GM12865 (cell line): ENCODE measurements at regions not wholly inside any gene's neighbourhood (a gene's known extent, or its start where the extent isn't known, plus 50 kb on each side); places are given as distances from the start of the nearest gene placed in this dataset.
"Not testable (repeated sequence)": the region's sequence is repeated elsewhere in the genome, so short reads cannot be mapped to it uniquely, and the experiment has no call there.

Experiments
- DNase-seq: peaks from one replicate; pipeline ENCODE4 v3.0.0; 2010; ENCODE audit warnings: low read depth
- H3K4me3 ChIP-seq: 2 replicates; pipeline ENCODE4 v1.5.1; 2011; ENCODE audit warnings: mild to moderate bottlenecking, low read depth, low read length, control low read depth
- TF ChIP-seq, protein P1 (sequence below): IDR thresholded peaks from 2 replicates; pipeline ENCODE4 v1.5.1; 2011; ENCODE audit warnings: low read length, control low read depth, low read depth, inconsistent platforms; ENCODE audit not compliant: insufficient read depth; ENCODE audit errors: missing control alignments

DNA sequence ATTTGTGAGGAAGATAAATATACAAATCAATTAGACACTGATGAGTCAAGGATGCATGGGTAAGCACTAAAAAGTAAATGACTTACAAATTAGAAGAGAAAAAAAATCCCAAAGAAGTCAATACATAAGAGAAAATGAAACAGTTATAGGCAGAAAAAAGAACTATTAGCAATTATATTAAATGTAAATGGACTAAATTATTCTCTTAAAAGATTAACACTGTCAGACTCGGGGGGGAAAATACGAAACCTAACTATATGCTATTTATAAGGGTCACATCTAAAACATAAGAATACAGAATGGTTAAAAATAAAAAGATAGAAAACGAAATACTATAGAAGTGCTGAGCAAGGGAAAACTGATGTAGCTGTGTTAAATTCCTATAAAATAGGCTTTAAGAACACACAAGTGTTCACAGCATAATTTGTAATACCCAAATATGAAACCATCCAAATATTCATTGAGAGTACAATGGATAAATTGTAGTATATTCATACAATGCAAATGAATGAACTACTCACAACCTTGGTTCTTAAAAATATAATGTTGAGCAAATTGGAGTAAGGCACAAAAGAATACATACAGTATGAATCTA, 67.1 kb upstream of the SH3PXD2B start:
- no peak overlapping the region for H3K4me3 ChIP-seq
- TF ChIP-seq, protein P1, sequence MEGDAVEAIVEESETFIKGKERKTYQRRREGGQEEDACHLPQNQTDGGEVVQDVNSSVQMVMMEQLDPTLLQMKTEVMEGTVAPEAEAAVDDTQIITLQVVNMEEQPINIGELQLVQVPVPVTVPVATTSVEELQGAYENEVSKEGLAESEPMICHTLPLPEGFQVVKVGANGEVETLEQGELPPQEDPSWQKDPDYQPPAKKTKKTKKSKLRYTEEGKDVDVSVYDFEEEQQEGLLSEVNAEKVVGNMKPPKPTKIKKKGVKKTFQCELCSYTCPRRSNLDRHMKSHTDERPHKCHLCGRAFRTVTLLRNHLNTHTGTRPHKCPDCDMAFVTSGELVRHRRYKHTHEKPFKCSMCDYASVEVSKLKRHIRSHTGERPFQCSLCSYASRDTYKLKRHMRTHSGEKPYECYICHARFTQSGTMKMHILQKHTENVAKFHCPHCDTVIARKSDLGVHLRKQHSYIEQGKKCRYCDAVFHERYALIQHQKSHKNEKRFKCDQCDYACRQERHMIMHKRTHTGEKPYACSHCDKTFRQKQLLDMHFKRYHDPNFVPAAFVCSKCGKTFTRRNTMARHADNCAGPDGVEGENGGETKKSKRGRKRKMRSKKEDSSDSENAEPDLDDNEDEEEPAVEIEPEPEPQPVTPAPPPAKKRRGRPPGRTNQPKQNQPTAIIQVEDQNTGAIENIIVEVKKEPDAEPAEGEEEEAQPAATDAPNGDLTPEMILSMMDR = no peak
- DNase-seq = no peak

DNA sequence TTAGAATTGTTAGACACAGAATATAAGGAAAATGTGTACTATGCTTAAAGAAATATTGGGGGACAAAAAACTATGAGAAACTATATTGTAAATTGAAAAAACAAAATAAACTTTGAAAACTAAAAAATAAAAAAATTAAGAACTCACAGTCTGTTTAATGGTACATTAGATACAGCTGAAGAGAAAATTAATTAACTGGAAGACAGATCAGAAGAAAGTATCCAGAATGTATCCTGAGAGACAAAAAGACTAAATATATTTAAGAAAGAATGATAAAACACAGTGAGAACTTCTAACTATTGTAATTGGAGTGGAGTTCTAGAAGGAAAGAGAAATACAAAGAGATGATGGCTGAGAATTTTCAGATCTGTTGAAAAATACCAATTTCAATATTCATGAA, 57.6 kb upstream of the SH3PXD2B start:
- no peak overlapping the region for H3K4me3 ChIP-seq
- TF ChIP-seq, protein P1 = no peak
- DNase-seq = no peak

DNA sequence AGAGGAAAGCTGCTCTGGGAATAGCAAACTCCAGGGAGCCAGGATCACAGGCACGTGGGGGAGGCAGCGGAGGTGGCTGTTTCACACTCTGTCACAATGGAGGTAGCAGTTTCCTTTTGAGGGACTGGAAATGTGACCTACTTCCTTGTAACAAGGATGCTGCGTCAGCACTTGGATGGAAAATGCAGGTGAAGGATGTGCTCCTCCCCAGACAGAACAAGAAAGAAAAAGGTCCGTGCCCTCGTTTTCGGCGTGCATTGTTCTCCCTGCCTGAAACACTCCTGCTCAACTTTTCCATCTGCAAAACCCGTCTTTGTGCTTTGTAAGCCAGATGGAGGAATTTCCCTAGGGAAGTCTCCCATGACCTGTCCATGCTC, 55.1 kb upstream of the SH3PXD2B start:
- no peak for DNase-seq
- no peak overlapping the region for H3K4me3 ChIP-seq
- TF ChIP-seq, protein P1 = no peak

DNA sequence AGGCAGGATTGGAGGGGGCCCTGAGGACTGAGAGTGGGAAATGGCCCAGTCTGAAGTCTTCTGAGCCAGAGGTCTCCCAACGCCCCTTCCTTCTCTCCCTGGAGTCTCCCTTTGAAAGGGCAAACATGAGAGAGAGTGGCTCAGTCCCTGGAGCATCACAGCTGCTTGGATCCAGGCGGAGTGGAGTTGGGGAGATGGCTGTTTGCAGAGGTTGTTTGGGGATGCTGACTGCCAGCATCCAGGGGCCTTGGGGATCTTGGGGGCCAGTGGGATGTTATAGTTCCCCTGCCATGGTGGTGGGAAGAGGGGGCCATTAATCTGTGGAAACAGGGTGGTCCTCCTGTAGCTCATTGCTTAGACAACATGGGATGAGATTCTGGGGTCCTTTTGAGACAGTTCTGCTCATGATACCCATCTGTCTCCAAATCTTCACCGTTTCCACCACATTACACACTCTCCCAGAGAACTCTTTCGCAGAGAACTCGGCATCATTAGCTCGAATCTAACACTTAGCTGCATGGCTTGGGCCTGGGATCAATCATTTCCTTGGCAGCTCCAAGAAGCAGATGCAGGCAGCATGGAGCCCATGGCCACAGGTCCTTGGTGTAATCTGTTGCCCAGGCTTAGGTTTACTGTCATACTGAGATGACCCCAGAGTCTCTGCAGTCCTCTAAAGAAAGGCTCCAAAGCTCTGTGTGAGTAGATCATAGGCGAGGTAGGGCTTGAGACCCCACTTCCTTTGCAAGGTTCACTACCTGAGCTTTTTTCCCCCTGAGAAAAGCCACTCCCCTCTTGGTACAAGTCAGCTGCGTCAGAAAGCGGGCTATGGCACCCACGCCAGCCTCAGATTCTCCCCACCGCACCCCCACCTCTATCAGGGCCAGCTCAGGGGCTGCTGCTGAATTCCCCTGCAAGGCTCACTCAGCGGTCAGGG, 54.4 kb upstream of the SH3PXD2B start:
- H3K4me3 ChIP-seq = no peak overlapping the region
- TF ChIP-seq, protein P1 = no peak
- DNase-seq = no peak

DNA sequence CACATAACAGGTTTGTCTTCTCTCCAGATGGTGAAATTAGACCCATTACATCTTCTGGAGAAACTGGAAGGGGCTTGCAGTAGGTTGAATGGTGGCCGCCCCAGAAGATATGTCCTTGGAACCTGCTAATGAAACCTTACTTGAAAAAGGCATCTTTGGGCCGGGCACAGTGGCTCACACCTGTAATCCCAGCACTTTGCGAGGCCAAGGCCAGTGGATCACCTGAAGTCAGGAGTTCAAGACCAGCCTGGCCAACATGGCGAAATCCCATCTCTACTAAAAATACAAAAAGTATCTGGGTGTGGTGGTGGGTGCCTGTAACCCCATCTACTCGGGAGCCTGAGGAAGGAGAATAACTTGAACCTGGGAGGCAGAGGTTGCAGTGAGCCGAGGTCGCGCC, 53.2 kb upstream of the SH3PXD2B start:
- not testable (repeated sequence) for H3K4me3 ChIP-seq, DNase-seq

DNA sequence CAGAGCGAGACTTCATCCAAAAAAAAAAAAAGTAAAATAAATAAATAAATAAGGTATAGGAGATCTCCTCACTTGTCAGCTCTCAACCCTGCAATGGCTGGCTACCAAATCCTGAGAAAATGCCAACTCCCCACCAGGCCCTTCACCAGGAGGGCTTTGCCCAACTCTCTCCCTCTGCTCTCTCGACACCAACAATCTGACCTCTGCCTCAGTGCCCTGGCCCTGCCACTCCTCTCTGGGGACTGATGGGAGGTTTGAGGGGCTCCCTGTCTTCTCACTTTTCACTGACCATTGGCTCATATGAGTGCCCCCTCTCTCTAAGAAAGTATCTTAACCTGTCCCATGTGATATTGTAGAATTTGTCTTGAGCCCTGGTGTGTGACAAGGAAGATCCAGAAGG, 52.6 kb upstream of the SH3PXD2B start:
- TF ChIP-seq, protein P1 = no peak
- DNase-seq = no peak
- H3K4me3 ChIP-seq = no peak overlapping the region

DNA sequence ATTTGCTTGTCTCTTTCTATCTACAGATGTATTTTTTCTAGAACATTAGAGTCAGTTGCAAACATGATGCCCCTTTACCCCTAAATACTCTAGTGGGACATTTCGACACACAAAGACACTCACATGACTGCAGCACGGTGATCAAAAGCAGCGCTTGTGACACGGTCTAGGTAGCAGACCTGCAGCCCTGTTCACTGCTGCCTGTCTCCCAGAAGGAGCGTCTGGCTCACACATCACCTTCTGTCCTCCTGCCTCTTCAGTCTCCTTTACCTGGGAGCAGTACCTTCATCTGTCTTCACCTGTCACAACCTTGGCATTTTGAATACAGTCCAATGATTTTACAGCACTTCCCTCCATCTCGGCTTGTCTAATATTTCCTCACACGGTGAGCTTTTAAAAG, 51.9 kb upstream of the SH3PXD2B start:
- TF ChIP-seq, protein P1 = no peak
- no peak for DNase-seq
- H3K4me3 ChIP-seq = no peak overlapping the region
